HepG2 (cell line): ENCODE measurements at regions not wholly inside any gene's neighbourhood (a gene's known extent, or its start where the extent isn't known, plus 50 kb on each side); places are given as distances from the start of the nearest gene placed in this dataset.
"Not testable (repeated sequence)": the region's sequence is repeated elsewhere in the genome, so short reads cannot be mapped to it uniquely, and the experiment has no call there.

Experiments
- ATAC-seq: fragments of 200-7000 bp; cut with Tn5 transposase; 3 replicates; pipeline ENCODE4 v1.9.1; 2020; ENCODE audit warnings: mild to moderate bottlenecking, moderate library complexity
- BruUV-seq: library from RNA; stranded (reverse); fragments of 400-500 nt; replicated peaks from 2 replicates; lab custom pipeline; 2021; lab: Mats Ljungman, UMichigan
- CTCF ChIA-PET: fragments of 300-600 bp; formaldehyde crosslinking; extraction: SDS; loops from one replicate; lab custom pipeline; 2021; ENCODE audit warnings: low total read pairs, inconsistent platforms, low intra/inter-chr PET ratio; lab: Yijun Ruan, JAX
- POLR2A ChIA-PET: fragments of 350-600 bp; sonication (Branson Sonifier 250); formaldehyde crosslinking; loops from one replicate; lab custom pipeline; 2020; ENCODE audit warnings: antibody characterized with exemption, inconsistent platforms; lab: Yijun Ruan, JAX
- DNase-seq: peaks from one replicate; pipeline ENCODE4 v3.0.0-alpha.2; 2015; ENCODE audit warnings: low spot score
- FAIRE-seq: peaks from 3 replicates; lab custom pipeline; 2011; peaks lifted over from hg19 to GRCh38; lab: Jason Lieb, UNC
- H2AFZ ChIP-seq: one replicate; pipeline ENCODE4 v1.6.1; 2011; ENCODE audit warnings: low read length, inconsistent platforms
- H3K27ac ChIP-seq: fragments of 300-600 bp; 3 replicates; pipeline ENCODE4 v1.8.0; 2011; ENCODE audit warnings: mixed run types, mild to moderate bottlenecking, mixed read lengths, low read length, inconsistent platforms; ENCODE audit not compliant: insufficient read depth; ENCODE audit errors: extremely low read length
- H3K27me3 ChIP-seq, 2 experiments: fragments of 200-600 bp in 1 of 2; 2 replicates in 1 of 2; 3 replicates in 1 of 2; pipeline versions ENCODE4 v1.6.0 to v1.8.0; 2011; ENCODE audit warnings: low read length in 2 of 2, mild to moderate bottlenecking in 2 of 2, moderate library complexity in 2 of 2, inconsistent platforms in 1 of 2; ENCODE audit not compliant: insufficient read depth in 2 of 2, control insufficient read depth in 1 of 2
- H3K36me3 ChIP-seq, 2 experiments: fragments of 200-600 bp in 1 of 2; replicated peaks in 1 of 2; 2 replicates in 1 of 2; 3 replicates in 1 of 2; pipeline versions ENCODE4 v1.5.1 to v1.8.0; 2011; ENCODE audit warnings: low read length in 2 of 2, inconsistent platforms in 1 of 2; ENCODE audit not compliant: insufficient read depth in 2 of 2, control insufficient read depth in 1 of 2
- H3K4me1 ChIP-seq: 2 replicates; pipeline ENCODE4 v1.5.1; 2012; ENCODE audit warnings: low read length, inconsistent platforms; ENCODE audit not compliant: insufficient read depth
- H3K4me2 ChIP-seq: 2 replicates; pipeline ENCODE4 v1.6.0; 2011; ENCODE audit warnings: low read depth, low read length, inconsistent platforms
- H3K4me3 ChIP-seq, 3 experiments: fragments of 200-600 bp in 1 of 3; sonication (generic), shearing (Covaris generic) in 1 of 3; replicated peaks in 1 of 3; 2 replicates each; pipeline ENCODE4 v1.5.1; 2011 to 2016; ENCODE audit warnings: low read length in 3 of 3, inconsistent platforms in 2 of 3, low read depth in 2 of 3, mild to moderate bottlenecking in 2 of 3, control low read depth in 1 of 3, mixed read lengths in 1 of 3; ENCODE audit not compliant: insufficient read depth in 1 of 3
- H3K79me2 ChIP-seq: one replicate; pipeline ENCODE4 v1.6.1; 2011; ENCODE audit warnings: low read length, inconsistent platforms; ENCODE audit not compliant: insufficient read depth
- H3K9ac ChIP-seq: 2 replicates; pipeline ENCODE4 v1.6.0; 2011; ENCODE audit warnings: mild to moderate bottlenecking, low read depth, low read length, inconsistent platforms; ENCODE audit not compliant: insufficient read depth
- H3K9me3 ChIP-seq: 2 replicates; pipeline ENCODE4 v1.5.1; 2012; ENCODE audit warnings: mild to moderate bottlenecking, low read length
- H4K20me1 ChIP-seq: 2 replicates; pipeline ENCODE4 v1.6.0; 2011; ENCODE audit warnings: inconsistent platforms, mild to moderate bottlenecking, low read length, moderate library complexity; ENCODE audit not compliant: insufficient read depth
- AKNA ChIP-seq: sonication (generic); formaldehyde crosslinking; IDR thresholded peaks from 2 replicates; pipeline ENCODE4 v1.4.0; 2020; ENCODE audit warnings: missing genetic modification reagents, borderline replicate concordance
- WGBS: methylation state at CpG from one replicate; pipeline ENCODE4 v1.1.6; 2017; ENCODE audit warnings: low lambda C conversion rate; 5-methylcytosine and 5-hydroxymethylcytosine counted together
- in situ Hi-C: cut with HindIII; loops from 2 replicates; pipeline ENCODE4 v1.10.0; 2017; ENCODE audit warnings: low pct_unique_long_range_greater_than_20kb; ENCODE audit not compliant: extremely low pct_ligation_motif_present
- intact Hi-C: fragments of 100-400 bp; cut with micrococcal nuclease; formaldehyde crosslinking; loops from one replicate; pipeline ENCODE4 v1.10.0; 2022; ENCODE audit not compliant: unreplicated experiment

GRCh38 chr21:31795992-31796391 is 64.1 kb upstream of the SCAF4 start (continued):
- no peak for TF ChIP-seq AKNA (CRISPR knock-in tag)
- TF ChIP-seq, all 625 proteins: peak for 0

- ATAC-seq, H3K4me2 ChIP-seq, POLR2A ChIA-PET, H3K27ac ChIP-seq, H4K20me1 ChIP-seq, H3K9me3 ChIP-seq, H3K79me2 ChIP-seq, H3K9ac ChIP-seq, intact Hi-C loops, H3K4me1 ChIP-seq, CTCF ChIA-PET, H3K36me3 ChIP-seq, H3K4me3 ChIP-seq, BruUV-seq, DNase-seq, H2AFZ ChIP-seq, FAIRE-seq, in situ Hi-C loops: not testable (repeated sequence)
- peaks cover 1 to 11% of the 10 kb centered on the region in 2 experiments; a peak in 3 of 5 replicates for H3K27me3 ChIP-seq
- 38% methylated on average over 5 of the region's 5 CpGs for WGBS
Observed at GRCh38 chr21:31790420-31790819, 58.5 kb upstream of the SCAF4 start.
